Stomach (tissue), 4 donors: ENCODE measurements at regions not wholly inside any gene's neighbourhood (a gene's known extent, or its start where the extent isn't known, plus 50 kb on each side); places are given as distances from the start of the nearest gene placed in this dataset.

ENCODE experiments used
- CTCF ChIP-seq, 7 experiments: fragments of 450-650 bp in 4 of 7; fragments of 200-600 bp in 3 of 7; sonication (generic) in 3 of 7; IDR thresholded peaks; one replicate each; pipeline ENCODE4 v1.5.1; 2016 to 2019; ENCODE audit warnings: antibody characterized with exemption in 7 of 7, control low read depth in 2 of 7, mild to moderate bottlenecking in 1 of 7
- EP300 ChIP-seq: sonication (generic); formaldehyde crosslinking; IDR thresholded peaks from one replicate; pipeline ENCODE4 v1.6.1; 2017; ENCODE audit warnings: antibody characterized with exemption
- POLR2A ChIP-seq, 4 donors: fragments of 450-650 bp; IDR thresholded peaks; one replicate each; pipeline ENCODE4 v1.6.1; 2016; ENCODE audit warnings: antibody characterized with exemption in 4 of 4, control low read depth in 2 of 4, mild to moderate bottlenecking in 1 of 4, moderate library complexity in 1 of 4

- TF ChIP-seq POLR2A (IDR thresholded peaks at IDR 0.05) (no peak), CTCF (IDR thresholded peaks at IDR 0.05) (no peak), EP300 (no peak)
Observed at GRCh38 chr13:61905054-61905453, 489.4 kb upstream of the PCDH20 start.
